Lung (tissue), 11 donors: ENCODE measurements at regions not wholly inside any gene's neighbourhood (a gene's known extent, or its start where the extent isn't known, plus 50 kb on each side); places are given as distances from the start of the nearest gene placed in this dataset.

ENCODE experiments used
- ATAC-seq: fragments of 200-7000 bp; cut with Tn5 transposase; one replicate; pipeline ENCODE4 v1.9.1; 2020; ENCODE audit warnings: moderate number of reproducible peaks; ENCODE audit not compliant: insufficient read depth, low FRiP score
- DNase-seq, 3 donors: peaks; one replicate each; pipeline ENCODE4 v3.0.0-alpha.2; 2013 to 2017
- H3K27ac ChIP-seq, 2 donors: one replicate each; pipeline ENCODE4 v1.5.1; 2013; ENCODE audit warnings: mild to moderate bottlenecking in 2 of 2, moderate library complexity in 2 of 2, control low read depth in 1 of 2, inconsistent platforms in 1 of 2, low read depth in 1 of 2, low read length in 1 of 2
- H3K27me3 ChIP-seq, 3 donors: one replicate each; pipeline ENCODE4 v1.5.1; 2013; ENCODE audit warnings: low read length in 2 of 3; ENCODE audit not compliant: control insufficient read depth in 3 of 3, insufficient read depth in 3 of 3
- H3K36me3 ChIP-seq, 4 donors: one replicate each; pipeline ENCODE4 v1.5.1; 2013; ENCODE audit warnings: low read length in 4 of 4, mild to moderate bottlenecking in 1 of 4, moderate library complexity in 1 of 4; ENCODE audit not compliant: control insufficient read depth in 4 of 4, insufficient read depth in 4 of 4
- H3K4me1 ChIP-seq, 5 donors: one replicate each; pipeline ENCODE4 v1.5.1; 2013; ENCODE audit warnings: low read length in 5 of 5, mild to moderate bottlenecking in 2 of 5, moderate library complexity in 1 of 5; ENCODE audit not compliant: control insufficient read depth in 5 of 5, insufficient read depth in 5 of 5
- H3K4me3 ChIP-seq: one replicate; pipeline ENCODE4 v1.5.1; 2013; ENCODE audit warnings: mild to moderate bottlenecking, control low read depth, moderate library complexity
- H3K9ac ChIP-seq, 2 donors: one replicate each; pipeline ENCODE4 v1.5.1; 2013; ENCODE audit warnings: low read length in 2 of 2, control low read depth in 1 of 2; ENCODE audit not compliant: insufficient read depth in 1 of 2
- H3K9me3 ChIP-seq, 4 donors: one replicate each; pipeline ENCODE4 v1.5.1; 2013; ENCODE audit warnings: low read length in 3 of 4, mild to moderate bottlenecking in 1 of 4, moderate library complexity in 1 of 4; ENCODE audit not compliant: control insufficient read depth in 4 of 4, insufficient read depth in 3 of 4
- WGBS, 2 donors: extraction: QIAGEN DNeasy Blood & Tissue Kit; methylation state at CpG; one replicate each; pipeline ENCODE4 v1.1.7; 2013; 5-methylcytosine and 5-hydroxymethylcytosine counted together
- TF ChIP-seq, protein P1 (sequence below): IDR thresholded peaks from 2 replicates; pipeline ENCODE4 v1.5.1; 2012; ENCODE audit warnings: mild to moderate bottlenecking; ENCODE audit errors: control extremely low read depth, extremely low read depth
- donor health status: control.
- donor health status: control.
- donor health status: Bipolar disorder and iron deficiency.
- donor health status: healthy.
- donor health status: DM: yes; HTN: yes; CAD: no.

DNA sequence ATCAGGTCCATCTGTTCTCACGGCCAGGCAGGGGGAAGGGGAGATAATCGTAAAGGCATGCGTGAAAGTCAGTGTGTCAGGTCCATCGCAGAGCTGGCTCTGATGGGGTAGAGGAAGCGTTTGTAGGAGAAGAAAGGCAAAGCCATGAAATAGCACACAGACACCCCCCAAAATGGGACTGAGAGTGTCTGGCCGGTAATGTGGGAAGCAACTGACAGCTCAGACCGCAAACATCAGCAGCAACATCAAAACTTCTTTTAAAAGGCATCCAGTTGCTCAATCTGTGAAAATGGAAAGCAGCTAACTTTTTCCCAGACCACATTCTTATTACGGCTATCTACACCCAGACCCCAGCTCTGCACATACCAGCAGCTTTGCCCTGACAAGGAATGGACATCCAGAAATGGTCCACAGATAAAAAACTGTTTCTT lies 232.6 kb downstream of the EN1 start:
- DNase-seq = peak in 1 of 3 donors; percentile 26
- H3K4me3 ChIP-seq = no peak overlapping the region
- no peak for ATAC-seq

GRCh38 chr2:118613737-118614136 lies 233.7 kb downstream of the EN1 start:
- Histone ChIP-seq H3K4me1 (peaks cover 0 to 7% (median 0%) of the 10 kb centered on the region in 5 donors), H3K27me3 (peaks cover 0 to 8% (median 5%) of the 10 kb centered on the region in 3 donors), H3K36me3 (no peaks in the 10 kb centered on the region), H3K9me3 (no peaks in the 10 kb centered on the region), H3K9ac (no peak overlapping the region), H3K4me3 (no peak overlapping the region), H3K27ac (no peak overlapping the region)
- DNase-seq (no peak), ATAC-seq (no peak)
- 63 to 81% methylated on average over 2 of the region's 2 CpGs for WGBS, 2 donors
- TF ChIP-seq, protein P1, sequence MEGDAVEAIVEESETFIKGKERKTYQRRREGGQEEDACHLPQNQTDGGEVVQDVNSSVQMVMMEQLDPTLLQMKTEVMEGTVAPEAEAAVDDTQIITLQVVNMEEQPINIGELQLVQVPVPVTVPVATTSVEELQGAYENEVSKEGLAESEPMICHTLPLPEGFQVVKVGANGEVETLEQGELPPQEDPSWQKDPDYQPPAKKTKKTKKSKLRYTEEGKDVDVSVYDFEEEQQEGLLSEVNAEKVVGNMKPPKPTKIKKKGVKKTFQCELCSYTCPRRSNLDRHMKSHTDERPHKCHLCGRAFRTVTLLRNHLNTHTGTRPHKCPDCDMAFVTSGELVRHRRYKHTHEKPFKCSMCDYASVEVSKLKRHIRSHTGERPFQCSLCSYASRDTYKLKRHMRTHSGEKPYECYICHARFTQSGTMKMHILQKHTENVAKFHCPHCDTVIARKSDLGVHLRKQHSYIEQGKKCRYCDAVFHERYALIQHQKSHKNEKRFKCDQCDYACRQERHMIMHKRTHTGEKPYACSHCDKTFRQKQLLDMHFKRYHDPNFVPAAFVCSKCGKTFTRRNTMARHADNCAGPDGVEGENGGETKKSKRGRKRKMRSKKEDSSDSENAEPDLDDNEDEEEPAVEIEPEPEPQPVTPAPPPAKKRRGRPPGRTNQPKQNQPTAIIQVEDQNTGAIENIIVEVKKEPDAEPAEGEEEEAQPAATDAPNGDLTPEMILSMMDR = no peak

More for the DNA sequence above, 232.6 kb downstream of the EN1 start:
- TF ChIP-seq, protein P1 = no peak
- H3K9me3 ChIP-seq = no peaks in the 10 kb centered on the region
- H3K9ac ChIP-seq = no peak overlapping the region
- H3K27ac ChIP-seq = no peak overlapping the region
- peaks cover 0 to 7% (median 0%) of the 10 kb centered on the region in 5 donors for H3K4me1 ChIP-seq
- peaks cover 5 to 8% (median 7%) of the 10 kb centered on the region in 3 donors for H3K27me3 ChIP-seq
- no peaks in the 10 kb centered on the region for H3K36me3 ChIP-seq
- WGBS, 2 donors = 32 to 38% methylated on average over 8 of the region's 8 CpGs

GRCh38 chr2:118611691-118612090 lies 235.8 kb downstream of the EN1 start:
- no peak overlapping the region for H3K4me3 ChIP-seq
- peaks cover 0 to 7% (median 0%) of the 10 kb centered on the region in 5 donors for H3K4me1 ChIP-seq
- TF ChIP-seq, protein P1 = no peak
- no peak for ATAC-seq
- H3K36me3 ChIP-seq = no peaks in the 10 kb centered on the region
- H3K9ac ChIP-seq = no peak overlapping the region
- no peak overlapping the region for H3K27ac ChIP-seq
- H3K27me3 ChIP-seq = peaks cover 0 to 8% (median 5%) of the 10 kb centered on the region in 3 donors
- 81 to 90% methylated on average over 2 of the region's 2 CpGs for WGBS, 2 donors
- no peaks in the 10 kb centered on the region for H3K9me3 ChIP-seq
- no peak for DNase-seq

GRCh38 chr2:118609138-118609537 lies 238.3 kb downstream of the EN1 start:
- DNase-seq (no peak), ATAC-seq (no peak)
- WGBS, 2 donors = 80 to 81% methylated on average over 4 of the region's 4 CpGs
- Histone ChIP-seq H3K27ac (no peak overlapping the region), H3K9me3 (no peaks in the 10 kb centered on the region), H3K4me1 (peaks cover 0 to 7% (median 0%) of the 10 kb centered on the region in 5 donors), H3K27me3 (peaks cover 0 to 5% (median 0%) of the 10 kb centered on the region in 3 donors), H3K4me3 (no peak overlapping the region), H3K36me3 (no peaks in the 10 kb centered on the region), H3K9ac (no peak overlapping the region)
- TF ChIP-seq, protein P1 = no peak
